ENCODE measurements at regions not wholly inside any gene's neighbourhood (a gene's known extent, or its start where the extent isn't known, plus 50 kb on each side); places are given as distances from the start of the nearest gene placed in this dataset.

DNA sequence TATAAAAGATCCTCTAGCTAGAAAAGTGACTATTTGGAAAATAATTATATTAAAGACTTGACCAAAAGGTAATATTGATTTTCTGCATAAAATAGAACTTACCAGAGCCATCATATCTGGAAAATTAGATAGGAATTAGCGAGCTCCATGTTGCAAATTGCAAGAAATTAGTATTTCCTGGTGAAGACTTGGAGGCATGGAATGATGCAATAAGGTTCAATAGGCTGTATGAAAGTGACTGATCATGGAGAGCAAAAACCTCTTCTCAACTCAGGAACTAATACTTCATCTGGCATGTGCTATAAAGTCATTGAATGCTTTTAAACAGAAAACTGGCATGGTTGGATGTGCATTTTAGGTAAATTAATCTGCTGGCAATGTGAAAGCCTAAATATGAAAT is 66.3 kb upstream of the UFM1 start:
- H3K4me3 ChIP-seq (ENCODE audit: low read depth, low read length), result no peak overlapping the region
- no peak for TF ChIP-seq CTCF (IDR thresholded peaks at IDR 0.05; ENCODE audit: low read depth, low read length)

GRCh38 chr13:38265132-38265497 is 84.5 kb upstream of the UFM1 start:
- no peak overlapping the region for H3K4me3 ChIP-seq (ENCODE audit: low read depth, low read length)
- no peak for TF ChIP-seq CTCF (IDR thresholded peaks at IDR 0.05; ENCODE audit: low read depth, low read length)

DNA sequence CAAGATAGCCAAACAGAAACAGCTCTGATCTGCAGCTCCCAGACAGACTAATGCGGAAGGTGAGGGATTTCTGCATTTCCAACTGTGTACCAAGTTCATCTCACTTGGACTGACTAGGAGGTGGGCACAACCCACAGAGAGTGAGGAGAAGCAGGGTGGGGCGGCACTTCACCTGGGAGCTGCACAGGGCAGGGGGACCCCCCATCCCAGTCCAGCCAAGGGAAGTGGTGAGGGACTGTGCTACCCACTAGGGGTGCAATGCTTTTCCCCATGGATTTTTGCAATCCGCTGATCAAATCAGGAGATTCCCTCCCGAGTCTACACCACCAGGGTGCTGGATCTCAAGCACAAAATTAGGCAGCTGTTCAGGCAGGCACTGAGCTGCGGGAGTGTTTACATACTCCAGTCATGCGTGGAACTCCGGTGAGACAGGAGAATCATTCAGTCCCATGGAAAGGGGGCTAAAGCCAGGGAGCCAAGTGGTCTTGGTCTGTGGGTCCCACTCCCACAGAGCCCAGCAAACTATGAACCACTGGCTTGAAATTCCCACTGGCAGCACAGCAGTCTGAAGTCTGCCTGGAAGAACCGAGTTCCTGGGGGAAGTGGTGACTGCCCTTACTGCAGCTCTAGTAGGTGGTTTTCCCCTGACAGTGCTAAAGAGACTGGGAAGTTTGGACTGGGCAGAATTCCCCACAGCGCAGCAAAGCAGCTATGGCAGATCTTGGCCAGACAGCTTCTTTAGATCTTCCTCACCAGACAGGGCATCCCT is 85.1 kb upstream of the UFM1 start:
- H3K4me3 ChIP-seq (ENCODE audit: low read depth, low read length), result no peak overlapping the region
- no peak for TF ChIP-seq CTCF (IDR thresholded peaks at IDR 0.05; ENCODE audit: low read depth, low read length)

DNA sequence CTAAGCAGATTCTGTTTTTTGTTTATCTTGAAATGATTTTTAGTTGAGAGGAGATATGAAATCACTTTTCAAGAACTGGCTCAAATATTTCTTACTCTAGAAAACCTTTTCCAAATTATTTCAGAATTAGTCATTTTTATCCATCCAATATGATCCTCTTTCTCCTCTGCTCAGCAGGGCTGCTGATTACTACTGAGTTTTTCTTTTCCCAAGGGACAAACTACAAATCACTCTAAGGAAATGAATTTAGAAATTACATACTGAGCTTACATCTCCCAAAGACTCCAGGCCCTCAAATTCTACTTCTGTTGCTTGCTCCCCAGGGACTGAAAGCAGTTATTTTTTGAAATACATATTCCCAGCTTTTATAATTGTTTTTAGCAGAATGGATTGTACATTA is 87.4 kb upstream of the UFM1 start:
- no peak overlapping the region for H3K4me3 ChIP-seq (ENCODE audit: low read depth, low read length)
- no peak for TF ChIP-seq CTCF (IDR thresholded peaks at IDR 0.05; ENCODE audit: low read depth, low read length)

DNA sequence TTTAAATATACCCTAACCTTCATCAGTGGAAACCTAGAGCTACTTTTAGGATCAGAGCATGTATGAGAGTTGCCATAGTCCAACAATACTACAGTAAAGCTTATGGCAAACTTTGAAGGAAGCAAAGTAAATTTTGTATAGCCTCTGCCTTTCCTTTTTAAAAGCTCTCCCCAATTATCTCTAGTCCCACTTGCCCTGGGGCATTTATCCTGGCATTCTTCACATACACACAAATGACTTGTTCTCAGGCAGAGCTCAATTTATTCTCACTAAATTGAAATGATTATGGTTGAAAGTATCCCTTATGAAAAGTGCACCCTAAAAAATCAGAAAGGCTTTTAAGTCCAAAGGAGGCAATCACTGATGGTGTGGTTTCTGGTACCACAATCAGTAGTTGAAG is 94.1 kb upstream of the UFM1 start:
- no peak overlapping the region for H3K4me3 ChIP-seq (ENCODE audit: low read depth, low read length)
- no peak for TF ChIP-seq CTCF (IDR thresholded peaks at IDR 0.05; ENCODE audit: low read depth, low read length)

GRCh38 chr13:38239874-38240273 is 109.8 kb upstream of the UFM1 start:
- TF ChIP-seq CTCF (IDR thresholded peaks at IDR 0.05; ENCODE audit: low read depth, low read length), result no peak
- no peak overlapping the region for H3K4me3 ChIP-seq (ENCODE audit: low read depth, low read length)

- no peak overlapping the region for H3K4me3 ChIP-seq (ENCODE audit: low read depth, low read length)
- TF ChIP-seq CTCF (IDR thresholded peaks at IDR 0.05; ENCODE audit: low read depth, low read length), result no peak
Measured at GRCh38 chr13:38228322-38228721, 121.3 kb upstream of the UFM1 start.
